OCI-LY7 (cell line): ENCODE measurements at regions not wholly inside any gene's neighbourhood (a gene's known extent, or its start where the extent isn't known, plus 50 kb on each side); places are given as distances from the start of the nearest gene placed in this dataset.

Source experiments
- EZH2phosphoT487 ChIP-seq: fragments of 200-600 bp; sonication (generic); IDR thresholded peaks from 2 replicates; pipeline ENCODE4 v1.6.1; 2018; ENCODE audit warnings: low read depth, borderline replicate concordance, mild to moderate bottlenecking, mixed run types, antibody characterized with exemption, low read length, moderate library complexity, mixed read lengths
- TF ChIP-seq, protein P1 (sequence below): fragments of 200-600 bp; sonication (generic); conservative IDR thresholded peaks from 2 replicates; pipeline ENCODE4 v1.5.1; 2014; ENCODE audit warnings: mild to moderate bottlenecking, antibody characterized with exemption, low read length, moderate library complexity, mixed read lengths

DNA sequence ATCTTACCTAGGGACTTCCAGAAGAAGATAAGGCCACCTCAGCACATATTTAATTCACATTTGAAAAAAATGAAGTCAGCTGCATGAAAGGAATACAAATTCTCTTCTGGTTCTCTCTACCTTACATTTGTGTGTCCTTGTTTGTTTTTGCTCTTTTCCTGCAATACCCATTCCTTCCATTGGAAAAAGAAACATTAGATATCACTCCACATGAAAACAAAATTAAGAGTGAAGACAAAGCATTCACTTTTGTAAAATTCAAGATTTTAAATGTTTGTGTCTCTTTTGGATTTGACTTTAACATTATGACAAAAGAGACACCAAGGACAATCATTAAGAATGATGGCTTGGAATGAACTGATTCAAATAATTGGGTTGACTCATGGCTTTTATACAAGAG is 1351.8 kb downstream of the FSTL5 start:
- TF ChIP-seq, protein P1, sequence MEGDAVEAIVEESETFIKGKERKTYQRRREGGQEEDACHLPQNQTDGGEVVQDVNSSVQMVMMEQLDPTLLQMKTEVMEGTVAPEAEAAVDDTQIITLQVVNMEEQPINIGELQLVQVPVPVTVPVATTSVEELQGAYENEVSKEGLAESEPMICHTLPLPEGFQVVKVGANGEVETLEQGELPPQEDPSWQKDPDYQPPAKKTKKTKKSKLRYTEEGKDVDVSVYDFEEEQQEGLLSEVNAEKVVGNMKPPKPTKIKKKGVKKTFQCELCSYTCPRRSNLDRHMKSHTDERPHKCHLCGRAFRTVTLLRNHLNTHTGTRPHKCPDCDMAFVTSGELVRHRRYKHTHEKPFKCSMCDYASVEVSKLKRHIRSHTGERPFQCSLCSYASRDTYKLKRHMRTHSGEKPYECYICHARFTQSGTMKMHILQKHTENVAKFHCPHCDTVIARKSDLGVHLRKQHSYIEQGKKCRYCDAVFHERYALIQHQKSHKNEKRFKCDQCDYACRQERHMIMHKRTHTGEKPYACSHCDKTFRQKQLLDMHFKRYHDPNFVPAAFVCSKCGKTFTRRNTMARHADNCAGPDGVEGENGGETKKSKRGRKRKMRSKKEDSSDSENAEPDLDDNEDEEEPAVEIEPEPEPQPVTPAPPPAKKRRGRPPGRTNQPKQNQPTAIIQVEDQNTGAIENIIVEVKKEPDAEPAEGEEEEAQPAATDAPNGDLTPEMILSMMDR = no peak
- TF ChIP-seq EZH2phosphoT487 = no peak
